ENCODE measurements at regions not wholly inside any gene's neighbourhood (a gene's known extent, or its start where the extent isn't known, plus 50 kb on each side); places are given as distances from the start of the nearest gene placed in this dataset.
"Not testable (repeated sequence)": the region's sequence is repeated elsewhere in the genome, so short reads cannot be mapped to it uniquely, and the experiment has no call there.

DNA sequence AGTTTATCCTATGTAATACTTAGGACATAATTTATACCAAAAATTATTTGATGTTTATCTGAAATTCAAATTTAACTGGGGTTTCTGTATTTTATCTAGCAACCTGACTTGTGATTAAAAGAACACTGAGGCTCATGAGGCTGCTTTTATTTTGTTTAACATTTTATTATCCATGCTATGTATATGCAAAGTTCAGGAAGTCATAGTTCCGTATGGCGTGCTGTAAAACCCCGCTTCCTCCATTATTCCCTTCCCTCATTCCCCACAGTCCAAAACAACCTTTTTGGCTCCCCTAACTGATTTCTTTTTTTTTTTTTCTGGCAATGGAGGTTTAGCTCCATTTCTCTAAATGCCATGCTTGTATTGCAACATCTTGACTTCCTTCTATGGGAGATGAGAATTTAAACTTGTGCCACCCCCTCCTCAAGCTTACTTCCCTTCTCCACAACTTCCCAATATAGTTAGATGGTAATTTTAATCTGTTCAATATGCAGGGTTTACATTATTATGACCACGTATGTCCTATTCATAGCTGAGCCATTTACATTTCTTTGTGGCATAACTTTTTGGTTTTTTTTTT lies 138.0 kb upstream of the DNAH14 start:
- DNase-seq: no peak
- ATAC-seq: peak; percentile 70
- intact Hi-C loops (cut with DNase I, micrococcal nuclease): no loop called here

DNA sequence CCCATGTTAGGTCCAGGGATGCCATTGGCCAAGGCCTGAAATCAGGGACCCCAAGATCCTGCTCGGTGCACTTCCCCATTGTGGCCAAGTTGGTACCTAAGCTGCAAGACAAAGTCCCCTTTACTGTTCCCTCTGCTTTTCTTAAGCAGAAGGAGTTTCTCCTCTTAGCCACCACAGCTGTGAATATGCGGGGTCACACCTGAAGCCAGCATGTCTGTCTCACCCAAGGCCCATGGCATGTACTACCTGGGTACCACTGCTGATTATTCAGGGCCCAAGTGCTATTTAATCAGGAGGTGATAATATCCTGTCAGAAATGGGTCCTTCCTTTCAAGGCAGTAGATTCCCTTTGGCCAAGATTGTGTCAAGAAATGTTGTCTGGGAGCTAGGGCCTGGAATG lies 133.9 kb upstream of the DNAH14 start:
- ATAC-seq (no peak), DNase-seq (no peak)
- intact Hi-C loops (cut with DNase I, micrococcal nuclease): no loop called here

- ATAC-seq (peak; percentile 100), DNase-seq (no peak)
- intact Hi-C loops (cut with DNase I, micrococcal nuclease): no loop called here
These were observed 130.4 kb upstream of the DNAH14 start for GRCh38 chr1:224799083-224799482.

DNA sequence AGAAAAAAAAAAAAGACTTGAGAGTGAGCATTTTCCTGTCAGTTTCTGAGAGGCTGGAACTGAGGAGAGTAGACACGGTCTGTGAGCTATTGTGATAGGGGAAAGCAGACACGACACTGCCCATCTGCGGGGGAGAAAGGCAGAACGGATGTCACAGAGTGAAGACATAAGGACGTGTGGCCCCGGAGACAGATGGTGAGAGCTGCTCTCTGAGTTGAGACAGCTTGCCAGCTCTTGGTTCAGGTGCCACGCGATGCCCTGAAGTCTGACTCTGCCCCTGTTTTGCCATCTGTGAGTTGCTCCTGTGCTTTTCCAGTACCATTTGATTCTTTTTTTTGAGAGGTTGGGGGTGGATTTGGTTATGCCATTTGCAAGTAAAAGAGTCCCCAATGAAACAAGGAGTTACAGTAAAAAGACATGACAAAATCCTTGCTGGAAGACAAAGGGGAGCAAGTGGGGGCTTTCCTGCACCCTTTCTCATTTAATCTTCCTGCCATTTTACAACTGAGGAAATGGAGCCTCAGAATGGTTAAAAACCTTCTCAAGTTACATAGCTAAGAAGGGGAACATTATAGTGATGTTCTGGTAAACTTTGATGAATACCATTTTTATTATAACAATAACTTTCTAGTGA lies 128.9 kb upstream of the DNAH14 start:
- intact Hi-C loops (cut with DNase I, micrococcal nuclease): no loop called here
- no peak for ATAC-seq
- no peak for DNase-seq

DNA sequence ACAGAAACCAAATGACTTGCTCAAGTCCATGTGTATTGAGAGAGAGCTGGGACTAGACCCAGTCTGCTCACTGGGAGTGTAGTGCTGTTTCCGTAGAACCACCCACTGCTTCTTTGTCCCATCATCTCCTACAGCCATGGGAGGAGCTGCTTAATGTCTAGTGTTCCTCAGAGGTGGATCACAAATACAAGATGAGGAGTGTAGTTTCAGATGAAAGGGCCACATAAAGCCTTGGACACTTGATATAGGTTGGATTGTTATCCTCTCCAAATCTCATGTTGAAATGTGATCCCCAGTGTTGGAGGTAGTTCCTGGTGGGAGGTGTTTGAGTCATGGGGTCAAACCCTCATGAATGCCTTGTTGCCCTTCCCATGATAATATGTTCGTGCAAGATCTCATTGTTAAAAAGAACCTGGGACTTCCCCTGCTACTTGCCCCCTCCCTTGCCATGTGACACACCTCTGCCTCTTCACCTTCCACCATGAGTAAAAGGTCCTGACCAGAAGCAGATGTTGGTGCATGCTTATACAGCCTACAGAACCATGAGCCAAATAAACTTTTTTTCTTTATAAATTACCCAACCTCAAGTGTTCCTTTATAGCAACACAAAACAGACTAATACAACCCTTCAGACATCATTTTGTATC lies 127.5 kb upstream of the DNAH14 start:
- no peak for DNase-seq
- intact Hi-C loops (cut with DNase I, micrococcal nuclease): no loop called here
- no peak for ATAC-seq

DNA sequence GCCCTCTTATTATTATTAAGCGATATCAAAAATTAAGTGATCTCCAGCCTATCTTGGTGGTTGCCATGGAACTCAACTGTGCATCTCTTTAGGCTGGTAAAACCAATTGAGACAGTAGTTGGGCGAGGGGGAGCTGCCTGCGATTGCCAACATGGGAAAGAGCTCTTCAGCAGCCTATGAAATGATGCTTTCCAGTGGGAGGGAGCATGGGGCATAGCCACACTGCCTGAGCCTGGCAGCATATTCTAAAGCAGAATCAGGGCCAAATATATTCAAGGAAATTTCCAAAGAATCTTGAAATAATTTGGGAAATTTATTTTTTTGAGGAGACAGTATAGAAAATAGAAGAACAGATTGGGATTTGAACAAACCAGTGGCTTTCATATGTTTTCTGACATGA lies 126.9 kb upstream of the DNAH14 start:
- DNase-seq (no peak), ATAC-seq (no peak)
- intact Hi-C loops (cut with DNase I, micrococcal nuclease): no loop called here

DNA sequence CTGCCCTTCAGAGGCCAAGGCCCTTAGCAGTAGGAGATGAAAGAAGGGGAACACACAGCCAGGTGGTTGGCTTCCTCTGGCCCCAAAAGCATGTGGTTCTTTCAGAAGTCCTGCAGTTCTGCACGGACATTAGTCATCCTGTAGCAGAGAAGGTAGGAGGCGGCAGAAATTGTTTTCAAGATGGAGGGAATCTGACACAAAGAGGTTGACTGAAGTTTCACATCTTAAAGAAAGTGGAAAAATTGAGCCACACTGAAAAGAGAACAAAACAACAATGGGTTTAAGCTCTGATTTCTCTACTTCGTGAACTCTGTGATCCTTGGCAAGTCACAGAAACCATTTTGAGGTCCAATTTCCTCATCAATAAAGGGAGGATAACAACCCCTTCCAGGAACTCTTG lies 125.3 kb upstream of the DNAH14 start:
- intact Hi-C loops (cut with DNase I, micrococcal nuclease): no loop called here
- DNase-seq: no peak
- no peak for ATAC-seq

GRCh38 chr1:224805889-224806288 lies 123.6 kb upstream of the DNAH14 start:
- ATAC-seq: no peak
- intact Hi-C loops (cut with DNase I, micrococcal nuclease): no loop called here
- DNase-seq: no peak

- intact Hi-C loops (cut with DNase I, micrococcal nuclease): no loop called here
- ATAC-seq: no peak
- DNase-seq: no peak
These were observed 120.3 kb upstream of the DNAH14 start for GRCh38 chr1:224809137-224809536.

DNA sequence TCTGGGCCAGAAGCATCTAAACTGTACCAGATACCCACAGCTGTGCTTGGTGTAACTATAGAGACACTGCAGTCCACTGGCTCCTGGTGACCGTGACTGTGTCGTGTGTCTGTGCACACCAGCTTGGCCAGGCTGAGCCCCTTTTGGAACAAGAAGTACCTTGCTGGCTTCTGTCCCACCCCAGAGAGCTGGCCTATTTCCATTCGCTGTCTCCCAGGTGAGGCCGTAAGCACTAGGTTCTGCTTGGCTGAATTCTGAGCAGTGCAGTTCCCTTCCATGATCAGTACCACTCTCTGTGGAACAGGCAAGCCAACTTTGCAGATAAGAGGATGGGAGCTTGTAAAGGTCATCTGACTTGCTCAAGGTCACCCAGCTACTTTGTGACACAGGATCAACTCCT lies 119.9 kb upstream of the DNAH14 start:
- DNase-seq (no peak), ATAC-seq (no peak)

GRCh38 chr1:224811564-224811963 lies 117.9 kb upstream of the DNAH14 start:
- no peak for DNase-seq
- intact Hi-C loops (cut with DNase I, micrococcal nuclease): no loop called here
- no peak for ATAC-seq

More for the DNA sequence above, 119.9 kb upstream of the DNAH14 start:
- intact Hi-C loops (cut with DNase I, micrococcal nuclease): no loop called here

GRCh38 chr1:224815647-224816046 lies 113.8 kb upstream of the DNAH14 start:
- intact Hi-C loops (cut with DNase I, micrococcal nuclease): no loop called here
- no peak for ATAC-seq
- DNase-seq: no peak

DNA sequence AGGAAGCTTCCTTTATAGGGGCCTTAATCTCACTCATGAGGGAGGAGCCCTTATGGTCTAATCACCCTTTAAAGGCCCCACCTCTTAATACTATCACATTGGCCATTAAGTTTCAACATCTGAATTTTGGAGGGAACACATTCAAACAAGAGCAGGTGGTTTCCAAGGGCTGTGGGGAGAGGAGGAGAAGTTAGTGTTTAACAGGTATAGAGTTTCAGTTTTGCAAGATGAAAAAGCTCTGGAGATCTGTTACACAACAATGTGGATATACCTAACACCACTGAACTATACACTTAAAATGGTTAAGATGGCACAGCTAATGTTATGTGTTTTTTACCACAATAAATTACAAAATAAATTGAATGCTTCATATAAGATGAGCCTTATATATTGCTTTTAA lies 113.4 kb upstream of the DNAH14 start:
- DNase-seq: no peak
- intact Hi-C loops (cut with DNase I, micrococcal nuclease): no loop called here
- ATAC-seq: no peak

DNA sequence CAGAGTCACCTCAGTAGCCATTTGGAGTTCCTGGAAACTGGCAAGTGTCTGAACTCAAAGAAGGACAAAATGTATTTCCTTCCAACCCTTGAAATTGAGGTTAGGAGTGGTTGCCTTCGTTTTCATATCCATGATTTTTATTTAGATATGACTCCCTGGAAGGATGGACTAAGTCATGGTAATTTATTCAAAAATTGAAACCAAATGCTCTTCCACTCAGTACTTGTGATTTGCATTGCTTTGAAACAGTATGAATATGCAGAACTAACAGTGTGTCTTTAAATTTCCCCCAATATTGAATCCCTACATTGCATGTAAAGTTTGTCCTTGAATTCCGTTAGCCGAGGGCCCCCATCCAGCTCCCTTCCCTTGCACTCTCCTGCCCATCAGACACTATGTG lies 112.1 kb upstream of the DNAH14 start:
- intact Hi-C loops (cut with DNase I, micrococcal nuclease): no loop called here
- ATAC-seq (no peak), DNase-seq (no peak)

DNA sequence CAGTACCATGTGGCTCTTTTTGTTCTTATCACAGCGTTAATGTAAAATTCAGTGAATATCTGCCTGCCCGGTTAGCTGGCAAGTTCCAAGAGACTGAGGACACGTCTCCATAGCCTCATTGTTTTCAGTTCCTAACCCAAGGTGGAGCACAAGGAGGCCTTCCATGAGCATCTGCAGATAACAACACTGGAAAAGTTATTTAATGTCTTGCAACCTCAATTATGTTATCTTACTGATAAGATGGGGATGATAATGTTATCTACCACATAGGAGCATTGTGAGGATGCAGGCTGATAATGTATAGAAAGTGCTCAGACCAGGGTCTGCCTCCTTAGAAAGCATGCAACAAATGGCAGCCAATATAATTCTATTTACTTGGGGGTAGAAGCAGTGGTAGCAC lies 109.6 kb upstream of the DNAH14 start:
- intact Hi-C loops (cut with DNase I, micrococcal nuclease): no loop called here

GRCh38 chr1:224820341-224820740 lies 109.1 kb upstream of the DNAH14 start:
- ATAC-seq (no peak), DNase-seq (no peak)
- intact Hi-C loops (cut with DNase I, micrococcal nuclease): no loop called here

More for the DNA sequence above, 109.6 kb upstream of the DNAH14 start:
- DNase-seq (no peak), ATAC-seq (no peak)

DNA sequence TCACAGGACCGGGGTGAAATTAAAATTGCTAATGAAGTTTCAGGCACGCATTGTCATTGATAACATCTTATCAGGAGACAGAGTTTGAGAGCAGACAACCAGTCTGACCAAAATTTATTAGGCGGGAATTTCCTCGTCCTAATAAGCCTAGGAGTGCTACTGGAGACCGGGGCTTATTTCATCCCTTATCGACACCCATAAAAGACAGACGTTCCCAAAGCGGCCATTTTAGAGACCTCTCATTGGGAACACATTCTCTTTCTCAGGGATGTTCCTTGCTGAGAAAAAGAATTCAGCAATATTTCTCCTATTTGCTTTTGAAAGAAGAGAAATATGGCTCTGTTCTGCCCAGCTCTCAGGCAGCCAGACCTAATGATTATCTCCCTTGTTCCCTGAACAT lies 107.7 kb upstream of the DNAH14 start:
- intact Hi-C loops (cut with DNase I, micrococcal nuclease); DNase-seq; ATAC-seq: not testable (repeated sequence)

- intact Hi-C loops (cut with DNase I, micrococcal nuclease): no loop called here
- no peak for ATAC-seq
- no peak for DNase-seq
These were observed 103.9 kb upstream of the DNAH14 start for GRCh38 chr1:224825525-224826000.

DNA sequence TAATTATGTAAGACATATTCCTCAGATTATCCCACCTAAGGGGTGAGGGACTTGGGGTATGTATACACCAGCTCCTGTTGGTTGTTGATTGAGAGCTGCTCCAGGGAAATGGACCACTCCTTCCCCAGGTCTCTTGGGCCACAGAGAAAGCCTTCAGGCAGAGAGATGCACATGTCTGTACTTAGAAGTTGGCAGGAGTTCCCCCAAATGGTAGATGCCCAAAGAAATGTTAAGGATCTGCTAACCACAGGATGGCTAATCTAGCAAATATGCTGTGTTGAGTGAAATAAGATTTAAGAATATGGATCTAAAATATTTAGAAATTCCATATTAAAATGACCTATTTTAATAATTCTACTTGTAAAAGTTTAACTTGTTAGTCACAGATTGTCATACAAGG lies 100.8 kb upstream of the DNAH14 start:
- intact Hi-C loops (cut with DNase I, micrococcal nuclease): no loop called here
- ATAC-seq: no peak

GRCh38 chr1:224831501-224831900 lies 98.0 kb upstream of the DNAH14 start:
- ATAC-seq: no peak
- intact Hi-C loops (cut with DNase I, micrococcal nuclease): no loop called here
- DNase-seq: no peak

More for the DNA sequence above, 100.8 kb upstream of the DNAH14 start:
- DNase-seq: no peak

Data from left colon (tissue), 2 donors.